ENCODE measurements at regions not wholly inside any gene's neighbourhood (a gene's known extent, or its start where the extent isn't known, plus 50 kb on each side); places are given as distances from the start of the nearest gene placed in this dataset.
A peak's percentile ranks its signal among the peaks of the same experiment; 100 is the strongest.

DNA sequence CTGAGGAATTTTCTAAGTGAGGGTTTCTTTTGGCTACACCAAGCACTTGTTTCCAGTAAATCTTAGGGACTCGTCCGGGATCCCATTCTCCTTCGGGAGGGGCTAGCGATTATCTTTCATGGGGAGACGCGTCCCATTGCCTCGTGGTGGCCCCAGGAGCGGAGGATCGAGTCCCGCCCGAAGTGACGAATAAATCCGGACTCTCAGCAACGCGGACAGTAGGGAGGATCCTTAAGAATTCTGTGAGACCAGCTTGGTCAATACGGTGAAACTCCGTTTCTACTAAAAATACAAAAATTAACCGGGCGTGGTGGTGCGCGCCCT is 69.1 kb upstream of the PRSS16 start:
- Histone ChIP-seq H3K27ac (peak overlapping the region in 2 of 3 donors; percentile 88 to 94), H3K4me3 (replicated peaks in 1 of 3) (peak overlapping the region; percentile 25 to 84 (median 60)), H3K4me1 (peaks cover 0 to 7% of the 10 kb centered on the region in 2 donors), H3K9me3 (no peaks in the 10 kb centered on the region), H3K36me3 (no peaks in the 10 kb centered on the region), H3K27me3 (no peaks in the 10 kb centered on the region)
- TF ChIP-seq, protein P1, sequence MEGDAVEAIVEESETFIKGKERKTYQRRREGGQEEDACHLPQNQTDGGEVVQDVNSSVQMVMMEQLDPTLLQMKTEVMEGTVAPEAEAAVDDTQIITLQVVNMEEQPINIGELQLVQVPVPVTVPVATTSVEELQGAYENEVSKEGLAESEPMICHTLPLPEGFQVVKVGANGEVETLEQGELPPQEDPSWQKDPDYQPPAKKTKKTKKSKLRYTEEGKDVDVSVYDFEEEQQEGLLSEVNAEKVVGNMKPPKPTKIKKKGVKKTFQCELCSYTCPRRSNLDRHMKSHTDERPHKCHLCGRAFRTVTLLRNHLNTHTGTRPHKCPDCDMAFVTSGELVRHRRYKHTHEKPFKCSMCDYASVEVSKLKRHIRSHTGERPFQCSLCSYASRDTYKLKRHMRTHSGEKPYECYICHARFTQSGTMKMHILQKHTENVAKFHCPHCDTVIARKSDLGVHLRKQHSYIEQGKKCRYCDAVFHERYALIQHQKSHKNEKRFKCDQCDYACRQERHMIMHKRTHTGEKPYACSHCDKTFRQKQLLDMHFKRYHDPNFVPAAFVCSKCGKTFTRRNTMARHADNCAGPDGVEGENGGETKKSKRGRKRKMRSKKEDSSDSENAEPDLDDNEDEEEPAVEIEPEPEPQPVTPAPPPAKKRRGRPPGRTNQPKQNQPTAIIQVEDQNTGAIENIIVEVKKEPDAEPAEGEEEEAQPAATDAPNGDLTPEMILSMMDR (IDR thresholded peaks at IDR 0.05): no peak
- peak in 1 of 2 donors; percentile 46 for TF ChIP-seq POLR2A (IDR thresholded peaks at IDR 0.05)
- intact Hi-C loops (cut with DNase I): loop anchor here (5.0 to 10.0 kb wide), 2 partner anchors 574 to 716 kb away; a partner anchor contains a TSS
- 2 to 7% methylated on average over 19 to 21 of the region's 21 CpGs for WGBS, 2 donors
- DNase-seq: no peak

DNA sequence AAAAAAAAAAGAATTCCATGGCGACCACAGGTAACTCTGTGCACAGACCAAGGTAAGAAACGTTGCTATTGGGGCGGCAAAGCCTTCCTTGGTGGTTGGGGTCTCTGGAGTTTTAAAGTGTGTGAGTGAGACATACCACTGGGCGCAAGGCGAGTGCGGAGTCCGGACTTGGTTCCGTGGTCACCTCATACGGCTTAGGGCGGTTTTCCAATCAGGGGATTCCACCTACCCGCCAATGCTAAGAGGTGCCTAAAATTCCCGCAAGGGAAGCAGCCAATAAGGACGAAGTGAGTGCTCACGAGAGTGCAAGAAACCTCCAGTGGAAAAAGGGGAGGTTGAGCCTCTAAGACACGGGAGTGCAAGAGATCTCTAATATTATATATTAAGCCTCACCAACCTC is 68.6 kb upstream of the PRSS16 start:
- H3K4me3 ChIP-seq (replicated peaks in 1 of 3): peak overlapping the region in 2 of 3 donors; percentile 60 to 84
- intact Hi-C loops (cut with DNase I): loop anchor here (5.0 to 10.0 kb wide), 2 partner anchors 573 to 716 kb away; a partner anchor contains a TSS
- H3K36me3 ChIP-seq: no peaks in the 10 kb centered on the region
- H3K27me3 ChIP-seq: no peaks in the 10 kb centered on the region
- TF ChIP-seq POLR2A (IDR thresholded peaks at IDR 0.05): no peak
- TF ChIP-seq, protein P1 (IDR thresholded peaks at IDR 0.05): no peak
- peaks cover 0 to 7% of the 10 kb centered on the region in 2 donors for H3K4me1 ChIP-seq
- H3K27ac ChIP-seq: peak overlapping the region in 2 of 3 donors; percentile 88 to 94
- DNase-seq: no peak
- H3K9me3 ChIP-seq: no peaks in the 10 kb centered on the region
- 42 to 74% methylated on average over 15 of the region's 15 CpGs for WGBS, 2 donors

DNA sequence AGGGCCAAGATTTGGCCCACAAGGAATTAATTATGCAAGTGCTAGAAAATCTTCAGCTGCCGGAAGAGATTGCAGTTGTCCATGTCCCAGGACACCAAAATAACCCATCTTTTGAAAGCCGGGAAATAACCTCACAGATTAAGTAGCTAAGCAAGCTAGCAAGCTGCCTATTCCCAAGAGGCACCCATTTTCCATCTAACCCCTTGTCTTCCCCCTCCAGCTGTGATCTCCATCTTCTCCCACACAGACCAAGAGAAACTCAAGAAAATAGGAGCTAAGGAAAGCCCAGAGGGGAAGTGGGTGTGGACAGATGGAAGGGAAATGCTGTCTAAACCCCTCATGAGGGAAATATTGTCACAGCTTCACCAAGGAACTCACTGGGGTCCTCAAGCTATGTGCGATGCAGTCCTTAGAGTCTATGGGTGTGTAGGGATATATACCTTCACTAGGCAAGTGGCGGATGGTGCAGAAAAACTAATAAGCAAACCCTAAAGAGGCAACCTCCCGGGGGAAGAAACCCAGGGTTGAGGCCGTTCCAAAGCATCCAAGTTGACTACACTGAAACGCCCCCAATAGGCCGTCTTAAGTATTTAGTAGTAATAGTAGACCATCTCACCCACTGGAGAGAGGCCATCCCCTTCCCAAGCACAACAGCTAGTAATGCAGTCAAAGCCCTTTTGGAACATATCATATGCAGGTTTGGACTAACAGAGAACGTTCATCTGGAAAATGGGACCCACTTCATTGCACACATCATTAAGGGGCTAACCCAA is 64.3 kb upstream of the PRSS16 start:
- intact Hi-C loops (cut with DNase I): no loop called here
- Histone ChIP-seq H3K4me3 (replicated peaks in 1 of 3) (no peak overlapping the region), H3K36me3 (no peaks in the 10 kb centered on the region), H3K27ac (no peak overlapping the region), H3K9me3 (no peaks in the 10 kb centered on the region), H3K27me3 (no peaks in the 10 kb centered on the region), H3K4me1 (peaks cover 0 to 4% of the 10 kb centered on the region in 2 donors)
- 72 to 75% methylated on average over 9 of the region's 9 CpGs for WGBS, 2 donors
- no peak for TF ChIP-seq POLR2A (IDR thresholded peaks at IDR 0.05)
- TF ChIP-seq, protein P1 (IDR thresholded peaks at IDR 0.05): no peak
- DNase-seq: no peak

DNA sequence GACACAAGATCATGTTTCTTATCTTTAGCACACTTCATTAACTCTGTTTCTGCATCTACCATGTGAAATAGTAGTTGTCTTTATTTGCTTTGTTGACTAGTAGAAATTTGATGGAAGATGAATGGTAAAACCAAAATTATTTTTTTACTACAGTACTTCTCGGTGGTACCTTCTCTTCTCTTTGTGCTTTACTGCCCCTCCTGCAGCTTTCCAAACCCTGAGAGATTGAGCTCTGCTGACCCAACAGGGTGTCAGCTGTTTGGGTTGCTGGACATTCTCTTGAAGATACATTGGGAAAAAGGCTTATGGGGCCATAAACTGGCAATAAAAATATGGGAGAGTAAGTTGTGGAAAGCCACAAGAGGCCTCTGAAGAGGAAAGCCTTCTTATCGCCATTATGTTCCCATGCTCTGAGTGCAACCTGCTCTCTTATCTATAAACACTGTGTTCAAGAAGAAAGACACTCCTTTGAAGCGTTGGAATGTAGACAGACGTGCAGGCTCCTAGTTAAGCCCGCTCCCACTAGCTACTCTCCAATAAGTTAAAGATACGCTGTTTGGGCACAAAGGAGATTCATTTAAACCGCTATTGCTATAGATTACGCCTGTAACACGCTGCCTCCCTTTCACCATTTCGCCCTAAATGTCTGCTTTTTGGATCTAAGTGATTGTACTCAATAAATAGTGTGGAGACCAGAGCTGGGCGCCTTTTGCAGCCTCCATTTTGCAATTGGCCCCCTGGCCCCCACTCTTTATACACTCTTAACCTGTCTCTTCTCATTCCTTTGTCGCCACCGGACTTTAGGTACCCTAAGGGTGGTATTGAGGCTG is 60.1 kb upstream of the PRSS16 start:
- Histone ChIP-seq H3K4me1 (peaks cover 0 to 4% of the 10 kb centered on the region in 2 donors), H3K27me3 (no peaks in the 10 kb centered on the region), H3K9me3 (no peaks in the 10 kb centered on the region), H3K27ac (peak overlapping the region; percentile 85 to 92 (median 89)), H3K36me3 (no peaks in the 10 kb centered on the region), H3K4me3 (replicated peaks in 1 of 3) (peak overlapping the region; percentile 14 to 33 (median 32))
- DNase-seq: peak; percentile 36 to 47
- intact Hi-C loops (cut with DNase I): no loop called here
- TF ChIP-seq, protein P1 (IDR thresholded peaks at IDR 0.05): no peak
- no peak for TF ChIP-seq POLR2A (IDR thresholded peaks at IDR 0.05)
- 6% methylated on average over 13 of the region's 13 CpGs for WGBS, 2 donors

Data from thyroid gland (tissue), 4 donors.